ENCODE measurements at regions not wholly inside any gene's neighbourhood (a gene's known extent, or its start where the extent isn't known, plus 50 kb on each side); places are given as distances from the start of the nearest gene placed in this dataset.

DNA sequence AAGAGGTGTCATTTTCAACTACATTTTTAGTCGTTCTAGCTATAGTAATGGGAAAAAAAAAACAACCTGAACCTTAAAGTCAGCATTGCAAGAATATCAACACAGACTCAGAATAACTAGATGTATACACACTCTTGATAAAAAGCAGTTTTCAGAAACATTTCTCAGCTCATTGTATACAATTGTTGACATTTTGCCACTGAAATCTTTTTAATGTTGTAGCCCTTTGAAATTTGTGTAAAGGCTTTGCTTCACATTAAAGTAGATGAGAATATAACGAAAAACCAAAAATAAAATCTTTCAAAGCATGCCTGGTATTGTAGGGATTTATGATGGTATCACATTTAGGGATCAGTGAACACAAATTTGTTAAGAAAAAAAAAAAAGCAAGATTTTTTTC, 87.2 kb upstream of the SLC10A2 start:
- TF ChIP-seq MAX (IDR thresholded peaks at IDR 0.05) (no peak), RAD21 (IDR thresholded peaks at IDR 0.05; ENCODE audit: low read depth) (no peak), CEBPB (IDR thresholded peaks at IDR 0.05) (no peak), EP300 (IDR thresholded peaks at IDR 0.05; ENCODE audit: borderline replicate concordance) (no peak), CREB1 (IDR thresholded peaks at IDR 0.05; ENCODE audit: low read depth) (no peak), TEAD4 (IDR thresholded peaks at IDR 0.05) (no peak)
